ENCODE measurements at regions not wholly inside any gene's neighbourhood (a gene's known extent, or its start where the extent isn't known, plus 50 kb on each side); places are given as distances from the start of the nearest gene placed in this dataset.

DNA sequence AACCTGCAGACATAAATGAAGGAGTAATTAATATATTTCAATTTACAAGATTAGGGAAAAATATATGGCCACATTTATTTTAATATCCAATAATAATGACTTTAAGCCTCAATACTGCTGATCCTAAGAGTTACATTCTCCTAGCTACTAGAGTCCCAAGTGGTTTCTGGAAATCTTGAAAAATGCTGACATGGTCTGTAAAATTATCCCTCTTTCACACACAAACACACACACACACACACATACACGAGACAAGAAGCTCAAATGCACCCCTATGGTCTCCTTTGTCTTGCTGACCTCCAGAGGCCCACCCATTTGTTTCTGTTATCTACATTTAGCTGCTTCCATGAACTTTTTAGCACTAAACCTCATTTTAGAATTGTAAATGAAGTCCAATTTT, 53.0 kb upstream of the USP15 start:
- H3K4me2 ChIP-seq (ENCODE audit: insufficient read depth in 1 of 2, low read depth in 2 of 2, low read length in 2 of 2) = no peak overlapping the region
- H4K20me1 ChIP-seq (replicated peaks in 1 of 2; ENCODE audit: control insufficient read depth in 1 of 2, insufficient read depth in 2 of 2, low read length in 2 of 2) = no peaks in the 10 kb centered on the region
- no peaks in the 10 kb centered on the region for H3K4me1 ChIP-seq (replicated peaks in 1 of 4; ENCODE audit: control insufficient read depth in 3 of 4, insufficient read depth in 4 of 4, low read length in 3 of 4)
- H2AK5ac ChIP-seq (ENCODE audit: low read depth, low read length) = no peak overlapping the region
- H3K36me3 ChIP-seq (ENCODE audit: control insufficient read depth in 2 of 4, insufficient read depth in 4 of 4, low read length in 3 of 4) = no peaks in the 10 kb centered on the region
- H2BK20ac ChIP-seq (ENCODE audit: low read length) = no peak overlapping the region
- H3K79me2 ChIP-seq (ENCODE audit: control insufficient read depth in 1 of 2, insufficient read depth in 2 of 2, low read length in 2 of 2) = no peaks in the 10 kb centered on the region
- H3K18ac ChIP-seq (ENCODE audit: extremely low read depth, low read length) = no peak overlapping the region
- H2BK120ac ChIP-seq (replicated peaks; ENCODE audit: low read depth, low read length) = no peak overlapping the region
- no peak overlapping the region for H3K9ac ChIP-seq (replicated peaks in 1 of 4; ENCODE audit: extremely low read depth in 1 of 4, low read depth in 3 of 4, low read length in 3 of 4)
- H3K27ac ChIP-seq (ENCODE audit: low read depth, low read length) = no peak overlapping the region
- H3K9me3 ChIP-seq (ENCODE audit: insufficient read depth in 2 of 2, low read depth in 1 of 2, low read length in 1 of 2) = no peaks in the 10 kb centered on the region
- POLR2A ChIA-PET (ENCODE audit: partially characterized antibody) = interaction anchor here (1.2 kb wide), 1 partner anchor 11 kb away, joined by 3 read pairs; no protein-coding TSS in a partner anchor
- WGBS, 2 experiments (ENCODE audit: extremely low coverage in 1 of 2, insufficient coverage in 1 of 2, insufficient read length in 1 of 2, insufficient replicate concordance in 2 of 2, low coverage in 1 of 2, low lambda C conversion rate in 2 of 2, missing lambda C conversion rate in 1 of 2) = 86% methylated on average over 1 of the region's 1 CpG; no CpG with 5 or more reads in 1 of the 2 experiments
- H2AFZ ChIP-seq (ENCODE audit: low read length) = no peak overlapping the region
- TF ChIP-seq SRF (IDR thresholded peaks at IDR 0.05; ENCODE audit: low read depth, low read length) (no peak), RNF2 (IDR thresholded peaks at IDR 0.05; ENCODE audit: borderline replicate concordance, low read depth, low read length, missing control alignments, poor library complexity, severe bottlenecking) (no peak), TEAD4 (IDR thresholded peaks at IDR 0.05; ENCODE audit: low read depth, low read length) (no peak), SUZ12 (IDR thresholded peaks at IDR 0.05; ENCODE audit: low read length) (no peak), RAD21 (IDR thresholded peaks at IDR 0.05 in 1 of 2, conservative IDR thresholded peaks at IDR 0.05 in 1 of 2; ENCODE audit: low read depth in 2 of 2, low read length in 2 of 2) (no peak)
- no peaks in the 10 kb centered on the region for H3K23me2 ChIP-seq (ENCODE audit: low read depth, low read length)
- no peak for FAIRE-seq
- H4K8ac ChIP-seq (ENCODE audit: extremely low read depth, insufficient read depth, low read length) = no peak overlapping the region
- H2BK15ac ChIP-seq (ENCODE audit: low read length) = no peak overlapping the region
- no peak overlapping the region for H3K4me3 ChIP-seq (ENCODE audit: extremely low read depth in 1 of 4, insufficient read depth in 2 of 4, low read depth in 3 of 4, low read length in 4 of 4)
- no peak overlapping the region for H3K14ac ChIP-seq (ENCODE audit: insufficient read length)
- H4K91ac ChIP-seq (replicated peaks; ENCODE audit: insufficient read length, low read length) = no peak overlapping the region
- no peak overlapping the region for H4K5ac ChIP-seq (ENCODE audit: insufficient read length, low read depth, low read length)
- H2BK5ac ChIP-seq (ENCODE audit: low read depth, low read length) = no peak overlapping the region
- CTCF ChIA-PET (ENCODE audit: partially characterized antibody) = interaction anchor here (1.4 to 1.5 kb wide), 2 partner anchors 14 to 16 kb away, joined by 4 to 5 read pairs; no protein-coding TSS in a partner anchor
- H2BK12ac ChIP-seq (ENCODE audit: low read depth, low read length) = no peak overlapping the region
- H3K79me1 ChIP-seq (ENCODE audit: low read depth, low read length) = no peaks in the 10 kb centered on the region
- no peak overlapping the region for H3K4ac ChIP-seq (replicated peaks; ENCODE audit: insufficient read length, low read depth, low read length)
- no peak for DNase-seq (ENCODE audit: low read depth in 1 of 2, low spot score in 2 of 2)
- no peak overlapping the region for H3K56ac ChIP-seq (replicated peaks; ENCODE audit: insufficient read length, low read depth, low read length)
- H3K23ac ChIP-seq (ENCODE audit: insufficient read length) = no peak overlapping the region
- no peaks in the 10 kb centered on the region for H3K27me3 ChIP-seq (replicated peaks in 1 of 4; ENCODE audit: control insufficient read depth in 3 of 4, extremely low read depth in 1 of 4, insufficient read depth in 3 of 4, low read length in 3 of 4)
